RKO (cell line): ENCODE measurements at regions not wholly inside any gene's neighbourhood (a gene's known extent, or its start where the extent isn't known, plus 50 kb on each side); places are given as distances from the start of the nearest gene placed in this dataset.
"Not testable (repeated sequence)": the region's sequence is repeated elsewhere in the genome, so short reads cannot be mapped to it uniquely, and the experiment has no call there.

Experiments
- DNase-seq: peaks from one replicate; pipeline ENCODE4 v3.0.0-alpha.2; 2016; ENCODE audit warnings: low spot score

DNA sequence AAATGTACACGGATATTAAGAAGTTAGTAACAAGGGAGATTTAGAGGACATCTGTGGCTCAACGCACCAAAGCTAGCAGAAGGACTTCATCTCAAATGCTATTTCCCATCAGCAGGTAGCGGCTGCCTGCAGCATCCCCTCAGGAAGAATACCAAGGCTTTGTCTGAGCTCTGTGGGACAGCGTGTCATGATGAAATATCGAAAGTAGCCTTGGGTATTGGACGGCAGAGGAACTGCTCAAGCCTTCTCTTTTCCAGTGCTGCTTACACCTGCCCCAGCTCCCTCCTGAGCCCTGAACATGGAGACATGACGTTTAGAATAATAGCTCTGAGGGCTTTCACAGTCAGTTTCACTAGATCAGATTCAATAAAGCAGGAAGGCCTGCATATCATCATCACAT is 241.6 kb downstream of the SUCLG1 start:
- no peak for DNase-seq

DNA sequence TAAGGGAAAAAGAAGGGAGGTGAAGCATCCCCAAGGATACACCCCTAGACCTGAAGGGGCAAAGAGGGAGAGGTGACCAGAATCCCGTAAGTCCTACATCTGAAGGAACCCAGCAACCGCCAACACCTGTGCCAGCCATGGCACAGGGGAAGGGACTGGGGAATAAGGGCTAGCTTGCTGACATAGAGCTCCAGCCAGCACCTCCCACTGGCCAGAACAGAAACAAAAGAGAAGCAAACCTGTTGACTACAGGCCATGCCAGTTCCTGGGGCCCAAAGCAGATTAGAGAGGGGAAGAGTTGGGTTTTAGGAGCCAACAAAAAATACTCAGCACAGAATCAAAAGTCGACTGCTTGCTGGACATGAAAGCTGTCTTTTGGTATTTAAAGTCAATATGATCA is 244.6 kb downstream of the SUCLG1 start:
- no peak for DNase-seq

DNA sequence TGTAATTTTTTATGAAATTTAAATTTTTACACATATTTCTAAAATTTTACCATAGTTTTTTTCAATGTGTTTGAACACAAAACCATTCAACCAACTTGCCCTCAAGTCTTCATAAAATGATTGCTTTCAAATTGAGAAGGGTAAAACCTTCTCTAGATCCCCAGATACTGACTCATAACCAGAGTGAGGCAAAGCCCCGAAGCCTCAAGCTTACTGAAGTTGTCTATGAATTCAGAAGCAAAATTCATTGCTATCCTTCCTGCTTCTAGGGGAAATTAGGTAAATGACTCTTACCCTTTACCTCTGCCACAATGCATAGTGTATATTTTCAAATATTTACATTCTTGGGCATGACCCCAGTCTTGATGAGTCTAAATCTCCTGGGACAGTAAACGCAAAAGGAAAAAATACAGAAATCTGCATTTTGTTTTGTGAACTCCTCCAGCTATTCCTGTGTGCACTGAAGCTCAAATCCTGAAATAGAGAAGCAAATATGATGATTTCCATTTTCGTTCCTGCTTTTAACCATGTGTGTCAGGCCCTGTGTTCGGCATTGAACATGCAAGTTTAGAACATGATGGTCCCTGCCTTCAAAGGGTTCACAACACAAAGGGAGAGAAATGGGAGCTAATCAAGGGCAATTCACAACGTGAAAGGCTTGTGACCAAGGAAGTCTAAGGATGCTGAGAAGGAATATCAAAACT is 246.3 kb downstream of the SUCLG1 start:
- no peak for DNase-seq

DNA sequence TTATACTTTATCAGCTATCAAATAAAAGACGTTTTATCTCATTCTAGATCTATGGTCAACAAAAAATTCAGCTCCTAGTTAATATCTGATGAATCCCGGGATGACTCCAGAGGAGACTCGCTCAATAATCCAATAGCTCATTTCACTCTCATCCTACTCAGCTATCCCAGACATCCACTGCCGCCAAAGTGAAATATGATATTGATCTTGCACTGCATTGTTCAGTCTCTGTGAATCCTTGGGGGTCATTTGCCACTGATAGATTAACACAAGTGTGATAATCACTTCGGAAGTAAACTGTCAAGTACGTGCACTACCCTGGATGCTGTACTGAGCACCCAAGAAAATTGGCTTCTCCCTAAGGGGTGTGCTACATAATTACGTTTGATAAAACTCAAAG is 249.1 kb downstream of the SUCLG1 start:
- no peak for DNase-seq

DNA sequence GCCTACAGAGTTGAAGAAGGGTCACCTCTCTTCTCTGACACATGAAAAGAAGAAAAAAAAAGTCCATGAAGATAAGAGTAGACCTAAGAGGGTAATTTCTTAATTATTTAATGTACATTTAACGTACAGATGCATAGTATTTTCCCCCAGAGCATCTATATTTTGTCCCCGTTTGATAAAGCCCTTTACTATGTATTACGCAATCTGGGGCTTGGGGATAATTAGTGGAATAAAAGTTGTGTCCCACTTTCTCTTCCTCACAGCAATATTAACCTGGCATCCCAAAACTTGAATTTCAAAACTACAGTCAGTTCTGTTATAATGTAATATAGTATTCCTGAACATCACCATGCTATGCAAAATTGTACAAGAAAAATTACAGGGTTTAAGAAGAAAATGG is 254.1 kb downstream of the SUCLG1 start:
- no peak for DNase-seq

DNA sequence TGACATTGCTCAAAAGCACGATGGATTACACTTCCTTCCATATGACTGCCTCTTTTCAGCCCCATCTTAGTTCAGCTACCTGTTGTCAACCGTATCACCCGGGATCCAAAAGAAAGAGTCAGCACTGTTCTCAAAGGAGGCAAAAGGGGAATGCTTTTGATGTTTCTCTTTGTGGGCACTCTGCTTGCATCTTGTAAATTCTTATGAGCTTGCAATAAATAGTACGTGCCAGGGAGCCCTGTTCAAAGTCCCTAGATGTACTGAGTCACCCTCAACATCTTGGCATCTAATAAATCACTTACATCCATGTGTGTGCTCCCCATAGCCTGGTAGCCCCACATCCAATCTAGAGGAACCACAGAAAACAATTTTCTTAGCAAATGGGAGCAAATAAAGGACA is 256.9 kb downstream of the SUCLG1 start:
- no peak for DNase-seq

DNA sequence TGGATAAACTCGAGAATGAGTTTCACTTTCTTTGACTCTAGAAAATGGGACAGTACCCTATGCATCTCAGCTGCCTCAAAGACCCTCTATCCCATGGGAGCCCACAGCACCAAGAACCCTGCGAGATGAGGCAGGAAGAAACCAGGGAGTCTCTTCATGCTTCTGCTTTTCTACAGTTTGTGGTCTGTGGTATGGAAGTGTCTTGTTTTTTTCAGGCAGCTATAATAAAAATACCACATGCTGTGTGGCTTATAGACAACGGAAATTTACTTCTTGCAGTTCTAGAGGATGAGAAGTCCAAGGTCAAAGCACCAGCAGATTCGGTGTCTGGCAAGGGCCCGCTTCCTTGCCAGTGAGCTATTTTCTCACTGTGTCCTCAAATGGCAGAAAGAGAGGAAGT is 257.9 kb downstream of the SUCLG1 start:
- DNase-seq: no peak

DNA sequence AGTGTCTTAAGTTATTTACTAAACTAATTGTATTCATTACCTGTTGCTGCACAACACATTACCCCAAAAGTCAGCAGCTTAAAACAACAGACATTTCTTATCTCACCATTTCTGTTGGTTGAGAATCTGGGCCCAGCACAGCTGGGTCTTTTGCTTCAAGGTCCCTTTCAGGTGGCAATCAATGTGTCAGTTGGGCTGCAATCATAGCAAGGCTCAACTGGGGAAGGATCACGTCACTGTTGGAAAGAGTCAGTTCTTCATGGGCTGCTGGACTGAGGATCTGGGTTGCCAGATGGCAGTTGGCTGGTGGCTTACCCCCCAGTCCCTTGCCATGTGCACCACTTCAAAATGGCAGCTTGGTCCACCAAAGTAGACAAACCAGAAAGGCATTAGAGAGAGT is 261.2 kb downstream of the SUCLG1 start:
- no peak for DNase-seq

DNA sequence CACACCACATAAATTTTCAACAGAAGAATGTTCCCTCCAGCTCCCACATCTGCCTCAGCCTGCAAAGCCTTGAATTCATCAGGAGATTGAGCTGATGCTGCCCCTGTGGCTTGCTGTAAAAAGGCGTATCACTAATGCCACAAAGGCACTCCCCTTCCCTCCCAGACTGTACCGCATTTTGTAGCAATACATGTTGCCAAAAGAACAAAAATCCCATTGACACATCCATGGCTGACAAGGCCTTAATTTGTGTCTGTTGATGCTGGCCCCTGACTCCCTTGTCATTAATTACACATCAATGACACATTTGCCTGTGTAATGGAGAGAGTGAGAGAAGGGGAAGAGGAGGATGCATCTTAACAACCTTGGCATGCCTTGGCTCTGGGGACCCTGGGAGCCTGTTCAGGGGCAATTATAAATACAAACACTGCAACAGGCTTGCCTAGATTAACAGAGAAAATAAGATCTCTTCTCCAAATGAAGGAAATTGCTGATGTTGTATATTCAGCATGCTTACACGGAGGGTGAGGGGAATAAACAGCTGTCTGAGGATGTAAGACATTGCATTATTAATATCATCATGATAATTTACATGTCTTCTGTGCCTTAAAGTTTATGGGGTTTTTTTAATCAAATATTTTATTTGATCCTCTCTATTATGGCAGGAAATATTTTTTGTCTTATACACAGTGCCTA is 264.0 kb downstream of the SUCLG1 start:
- no peak for DNase-seq

DNA sequence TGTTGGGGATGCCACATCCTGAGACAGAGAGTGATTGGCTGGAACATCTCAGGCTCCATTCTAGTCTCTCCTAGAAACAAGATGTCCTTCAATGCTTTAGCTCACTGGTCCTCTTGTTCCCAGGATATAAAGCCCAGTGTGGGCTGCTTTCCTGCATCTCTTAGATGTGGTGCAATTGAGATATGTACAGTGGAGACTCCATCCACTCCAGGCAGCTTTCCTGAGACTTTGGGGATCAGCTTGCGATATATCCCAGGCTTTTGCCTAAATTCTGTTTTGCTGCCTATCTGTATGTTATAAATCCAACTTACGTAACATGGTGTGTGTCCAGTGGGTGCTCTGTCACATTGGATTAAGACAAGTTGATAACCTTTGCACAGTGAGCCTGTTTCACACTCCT is 264.9 kb downstream of the SUCLG1 start:
- DNase-seq: no peak

DNA sequence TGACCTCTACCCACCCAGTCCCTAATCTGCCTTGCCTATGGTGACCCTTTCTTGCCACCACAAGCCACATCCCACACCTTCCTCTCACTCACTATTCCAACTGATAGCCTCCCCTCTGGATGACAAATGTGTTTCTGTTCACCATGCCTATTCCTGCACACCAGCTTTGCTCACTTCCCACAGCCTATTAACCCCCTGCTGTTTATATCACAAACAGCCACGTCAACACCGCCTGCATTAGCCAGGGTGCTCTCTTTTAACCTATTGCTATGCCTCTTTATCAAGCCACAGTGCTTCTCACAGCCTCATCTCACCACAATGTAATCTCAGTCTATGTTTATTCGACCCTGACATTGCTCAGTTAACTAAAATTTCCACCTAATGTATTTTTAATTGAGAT is 271.8 kb downstream of the SUCLG1 start:
- no peak for DNase-seq

DNA sequence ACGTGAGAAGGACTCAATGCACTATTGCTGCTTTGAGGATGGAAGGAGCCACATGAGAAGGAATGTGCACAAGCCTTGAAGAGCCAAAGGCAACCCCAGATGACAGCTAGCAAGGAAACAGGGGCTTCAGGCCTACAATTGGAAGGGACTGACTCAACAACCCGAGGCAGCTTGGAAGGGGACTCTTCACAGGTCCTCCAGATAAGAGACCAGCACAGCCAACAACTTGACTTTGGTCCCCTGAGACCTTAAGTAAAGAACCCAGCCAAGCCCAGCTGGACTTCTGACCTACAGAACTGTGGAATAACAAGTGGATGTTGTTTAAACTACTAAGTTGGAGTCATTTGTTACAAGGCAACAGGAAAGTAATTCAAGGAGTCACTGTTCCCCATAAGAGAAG is 277.2 kb downstream of the SUCLG1 start:
- DNase-seq: no peak

DNA sequence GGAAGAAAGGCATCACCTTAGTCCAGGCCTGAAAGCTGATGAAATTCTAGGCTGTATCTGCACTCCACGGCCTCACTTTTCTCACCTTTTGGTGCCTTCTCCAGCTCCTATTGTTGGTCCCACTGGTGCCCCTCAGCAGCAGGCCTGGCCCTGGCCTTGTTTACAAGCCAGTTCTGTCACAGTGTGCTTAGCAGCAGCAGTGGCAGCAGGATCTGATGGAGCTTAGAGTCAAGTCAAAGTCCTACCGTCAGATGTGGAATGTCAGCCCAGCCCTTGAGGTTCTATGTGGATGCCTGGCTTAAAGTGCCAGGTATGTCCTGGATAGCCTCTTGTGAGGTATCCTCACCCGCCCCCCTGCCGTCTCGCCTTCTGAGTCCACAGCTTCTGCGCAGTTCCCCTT is 281.3 kb downstream of the SUCLG1 start:
- DNase-seq: no peak

DNA sequence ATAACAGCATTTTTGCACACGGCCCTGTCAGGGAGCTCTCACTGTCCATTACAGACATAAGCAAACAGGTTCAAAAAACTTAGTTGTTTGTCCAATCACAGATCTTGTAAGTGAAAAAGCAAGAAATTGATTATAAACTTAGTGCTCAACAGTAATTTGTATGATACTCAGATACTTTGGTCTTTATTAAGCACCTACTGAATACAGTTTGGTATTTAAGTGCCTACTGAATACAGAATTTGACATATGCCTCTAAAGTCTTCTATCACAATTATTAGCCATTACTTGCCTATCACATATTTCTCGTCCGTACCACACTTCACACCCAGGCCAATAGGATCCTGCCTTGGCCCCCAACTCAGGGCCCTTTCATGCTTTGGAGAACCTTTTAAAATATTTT is 283.1 kb downstream of the SUCLG1 start:
- no peak for DNase-seq

DNA sequence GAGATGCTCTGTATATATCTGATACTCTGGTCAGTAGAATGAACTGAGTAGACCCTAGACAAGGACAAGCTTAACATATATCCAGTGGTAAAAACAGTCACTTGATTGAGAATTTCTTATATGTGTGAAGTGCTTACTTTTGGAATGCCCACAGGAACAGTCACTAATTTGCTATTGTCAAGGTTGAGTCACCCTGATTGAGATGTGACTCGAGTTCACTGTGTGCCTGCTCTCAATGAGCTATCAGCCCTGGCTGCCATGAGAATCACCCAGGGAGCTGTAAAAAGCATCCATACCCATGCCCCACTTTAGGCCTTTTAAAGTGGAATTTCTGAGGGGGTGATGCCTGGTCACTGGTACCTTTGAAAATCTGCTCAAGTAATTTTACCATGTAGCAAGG is 283.7 kb downstream of the SUCLG1 start:
- DNase-seq: peak; percentile 18

DNA sequence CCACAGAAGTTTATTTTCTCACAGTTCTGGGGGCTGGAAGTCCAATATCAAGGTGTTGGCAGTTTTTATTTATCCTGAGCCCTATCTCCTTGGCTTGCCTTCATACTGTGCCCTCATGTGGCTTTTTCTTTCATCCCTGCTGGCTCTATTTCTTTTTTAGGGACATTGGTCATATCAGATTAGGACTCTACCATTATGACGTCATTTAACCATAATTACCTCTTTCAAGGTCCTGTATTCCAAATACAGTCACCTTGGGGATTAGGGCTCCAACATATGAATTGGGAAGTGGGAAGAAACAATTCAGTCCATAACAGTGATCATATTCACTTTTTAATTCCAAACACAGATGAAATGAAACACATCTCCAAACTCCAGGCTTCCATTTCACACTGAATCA is 286.0 kb downstream of the SUCLG1 start:
- no peak for DNase-seq

DNA sequence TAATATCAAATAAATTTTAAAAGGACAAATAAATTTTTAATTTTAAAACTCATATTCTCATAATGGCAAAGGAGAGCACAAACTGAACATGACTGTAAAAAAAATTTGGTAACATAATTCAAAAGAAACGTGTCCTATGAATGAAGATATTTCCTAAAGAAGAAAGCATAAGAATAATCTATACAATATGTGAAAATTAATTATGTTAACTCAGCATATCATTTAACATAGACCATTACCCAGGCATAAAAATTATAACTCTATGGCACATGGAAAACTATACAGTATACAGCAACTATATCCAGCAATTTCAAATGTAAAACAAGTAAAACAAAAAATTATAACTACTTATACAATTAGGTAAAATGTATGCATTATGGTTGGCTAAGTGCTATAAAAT is 288.1 kb downstream of the SUCLG1 start:
- no peak for DNase-seq

DNA sequence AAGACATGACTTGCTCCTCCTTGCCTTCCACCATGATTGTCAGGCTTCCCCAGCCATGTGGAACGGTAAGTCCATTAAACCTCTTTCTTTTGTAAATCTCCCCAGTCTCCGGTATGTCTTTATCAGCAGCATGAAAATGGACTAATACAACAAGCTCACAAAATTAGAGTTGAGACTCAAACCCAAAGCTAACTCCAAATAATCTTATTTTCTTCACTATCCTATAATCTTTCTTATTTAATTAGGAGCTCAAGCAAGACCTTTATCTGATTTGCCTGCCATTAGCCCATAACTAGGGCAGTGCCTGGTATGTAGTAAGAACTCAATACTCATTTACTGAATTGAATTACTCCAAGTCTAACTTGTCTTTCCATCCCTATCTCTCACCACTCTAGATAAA is 289.2 kb downstream of the SUCLG1 start:
- no peak for DNase-seq

DNA sequence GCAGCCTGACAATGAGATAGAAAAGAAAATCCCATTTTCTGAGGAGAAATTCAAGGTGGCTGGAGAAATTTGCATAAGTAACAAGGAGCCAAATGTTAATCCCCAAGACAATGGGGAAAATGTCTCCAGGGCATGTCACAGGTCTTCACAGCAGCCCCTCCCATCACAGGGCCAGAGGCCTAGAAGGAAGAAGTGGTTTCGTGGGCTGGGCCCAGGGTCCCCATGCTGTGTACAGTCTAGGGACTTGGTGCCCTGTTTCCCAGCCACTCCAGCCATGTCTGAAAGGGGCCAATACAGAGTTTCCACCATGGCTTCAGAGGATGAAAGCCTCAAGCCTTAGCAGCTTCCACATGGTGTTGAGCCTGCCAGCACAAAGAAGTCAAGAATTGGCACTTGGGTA is 290.5 kb downstream of the SUCLG1 start:
- not testable (repeated sequence) for DNase-seq

DNA sequence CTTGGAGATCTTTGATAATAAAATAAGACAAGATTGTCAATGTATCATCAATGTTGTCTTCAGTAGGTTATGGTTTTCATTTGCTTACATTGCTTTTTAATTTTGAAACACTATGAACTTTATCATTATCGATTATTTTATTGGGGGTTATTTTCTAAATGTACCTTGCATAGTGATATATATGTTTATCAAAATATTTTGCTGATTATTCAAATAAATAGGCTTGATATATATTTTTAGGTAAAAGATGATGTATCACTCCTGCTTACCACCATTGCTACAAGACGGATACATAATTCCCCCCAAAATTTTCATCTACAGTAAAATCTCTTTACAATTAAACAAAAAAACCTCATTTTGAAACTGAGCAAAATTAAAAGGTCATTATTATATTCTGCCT is 293.8 kb downstream of the SUCLG1 start:
- no peak for DNase-seq

DNA sequence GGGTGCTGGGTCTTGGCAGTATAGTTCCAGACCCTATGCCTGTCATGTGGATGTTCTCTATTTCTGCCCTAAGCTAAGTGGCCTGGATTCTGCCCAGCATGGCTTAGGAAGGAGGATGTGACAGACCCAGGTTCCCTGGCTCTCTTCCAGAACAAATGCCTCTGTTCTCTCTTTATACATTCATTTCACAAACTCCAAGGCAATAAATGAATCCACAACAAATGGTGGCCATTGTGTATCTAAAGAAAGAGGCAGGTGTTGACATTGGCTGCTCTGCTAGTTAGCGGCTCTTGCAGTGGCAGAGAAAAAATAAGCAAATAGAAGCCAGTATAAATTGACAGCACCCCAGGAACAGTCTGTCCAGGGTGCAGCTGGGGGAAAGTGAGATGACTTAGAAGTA is 298.6 kb downstream of the SUCLG1 start:
- DNase-seq: no peak

DNA sequence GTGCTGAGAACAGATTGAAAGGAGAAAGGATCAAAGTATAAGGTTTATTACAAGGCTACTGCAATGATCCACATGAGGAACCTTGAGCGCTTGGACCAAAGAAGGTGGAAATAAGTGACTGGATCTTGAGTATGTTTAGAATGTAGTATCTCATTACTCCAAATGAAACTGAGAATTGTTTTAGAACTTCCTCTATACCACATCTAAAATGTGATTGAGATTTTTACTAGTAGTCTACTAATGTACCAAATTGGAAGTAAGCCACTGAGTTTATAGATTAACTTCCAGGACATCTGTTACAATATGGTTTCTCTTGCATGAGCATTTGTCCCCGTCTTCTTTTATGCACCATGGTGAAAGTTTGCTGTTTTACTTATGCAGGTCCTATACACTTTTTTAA is 300.5 kb downstream of the SUCLG1 start:
- DNase-seq: no peak

DNA sequence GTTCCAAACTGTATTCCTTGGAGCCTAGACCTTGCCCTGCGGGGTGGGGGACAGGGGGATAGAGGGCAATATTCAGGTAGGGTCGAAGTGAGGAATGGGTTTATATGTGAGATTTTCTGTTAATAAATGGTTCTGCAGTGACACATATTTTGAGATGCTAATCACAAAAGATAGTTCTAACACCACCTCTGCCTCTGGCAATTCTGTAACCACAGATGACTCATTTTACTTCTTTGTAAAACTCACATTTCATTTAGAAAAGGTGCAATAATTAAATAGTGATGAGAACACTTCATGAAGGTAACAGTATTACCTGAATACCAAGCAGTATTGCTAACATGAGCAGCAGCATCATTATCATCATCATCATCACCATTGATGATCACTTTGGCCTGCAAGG is 306.6 kb downstream of the SUCLG1 start:
- no peak for DNase-seq

DNA sequence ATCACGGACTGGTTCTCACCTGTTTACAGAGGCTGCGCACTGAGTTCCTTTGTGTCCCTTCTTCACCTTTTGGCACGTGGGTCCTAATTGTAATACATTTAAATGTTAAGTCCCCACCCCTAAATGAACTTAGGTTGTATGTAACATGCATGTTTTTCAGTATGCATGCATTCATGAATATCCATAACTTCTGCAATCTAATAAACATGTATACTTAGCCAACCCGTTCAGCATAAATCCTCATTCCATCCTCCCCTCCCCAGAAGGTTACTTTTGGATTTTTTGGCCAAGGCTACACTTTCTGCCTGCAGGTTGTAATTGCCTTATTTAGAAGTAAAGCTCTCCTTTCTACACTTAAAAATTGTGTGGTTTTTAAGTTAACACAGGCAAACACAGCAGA is 314.7 kb downstream of the SUCLG1 start:
- DNase-seq: no peak
